HCT116 (cell line): ENCODE measurements at regions not wholly inside any gene's neighbourhood (a gene's known extent, or its start where the extent isn't known, plus 50 kb on each side); places are given as distances from the start of the nearest gene placed in this dataset.
"Not testable (repeated sequence)": the region's sequence is repeated elsewhere in the genome, so short reads cannot be mapped to it uniquely, and the experiment has no call there.

Experiments used
- ATAC-seq: fragments of 200-7000 bp; cut with Tn5 transposase; 2 replicates; pipeline ENCODE4 v1.9.1; 2020; ENCODE audit warnings: mild to moderate bottlenecking, moderate library complexity
- BruUV-seq: library from RNA; stranded (reverse); fragments of 400-500 nt; replicated peaks from 2 replicates; lab custom pipeline; 2021; lab: Mats Ljungman, UMichigan
- CTCF ChIA-PET: fragments of 300-600 bp; sonication (Branson Sonifier 250); formaldehyde crosslinking; loops from one replicate; lab custom pipeline; 2021; ENCODE audit warnings: antibody characterized with exemption; lab: Charles Lee
- POLR2A ChIA-PET: fragments of 300-600, 350-600 bp; sonication (Branson Sonifier 250); formaldehyde crosslinking; loops from one replicate; lab custom pipeline; 2021; ENCODE audit warnings: antibody characterized with exemption; lab: Charles Lee
- RAD21 ChIA-PET, 2 experiments: fragments of 300-600 bp; sonication (Branson Sonifier 250); formaldehyde crosslinking; loops; one replicate each; lab custom pipeline; 2023; ENCODE audit warnings: low total read pairs in 2 of 2; ENCODE audit not compliant: uncharacterized antibody in 2 of 2, unreplicated experiment in 2 of 2, low non-redundant PET in 1 of 2; lab: Charles Lee
- DNase-seq: peaks from one replicate; pipeline ENCODE4 v3.0.0-alpha.2; 2010; ENCODE audit warnings: low read depth, low spot score
- H2AFZ ChIP-seq: fragments of 200-600 bp; shearing (Covaris generic), sonication (generic); 2 replicates; pipeline ENCODE4 v1.6.1; 2017; ENCODE audit warnings: low read depth, mixed run types, mixed read lengths, antibody characterized with exemption, low read length; ENCODE audit not compliant: poor library complexity, severe bottlenecking
- H3K27ac ChIP-seq: 2 replicates; pipeline ENCODE4 v1.5.1; 2012; ENCODE audit warnings: low read depth, low read length
- H3K27me3 ChIP-seq: fragments of 200-600 bp; sonication (generic); 2 replicates; pipeline ENCODE4 v1.6.1; 2016; ENCODE audit warnings: mixed run types, low read length, mixed read lengths; ENCODE audit not compliant: insufficient read depth
- H3K36me3 ChIP-seq, 2 experiments: fragments of 200-500 bp in 1 of 2; fragments of 200-600 bp in 1 of 2; sonication (Bioruptor generic) in 1 of 2; sonication (generic) in 1 of 2; 2 replicates each; pipeline versions ENCODE4 v1.5.1 to v1.6.1; 2014 to 2016; ENCODE audit warnings: low read length in 2 of 2, inconsistent platforms in 1 of 2, mixed read lengths in 1 of 2, mixed run types in 1 of 2; ENCODE audit not compliant: insufficient read depth in 2 of 2, control insufficient read depth in 1 of 2
- H3K4me1 ChIP-seq, 2 experiments: fragments of 200-600 bp in 1 of 2; sonication (generic) in 1 of 2; 2 replicates each; pipeline versions ENCODE4 v1.5.1 to v1.6.1; 2012 to 2017; ENCODE audit warnings: low read length in 2 of 2, inconsistent platforms in 1 of 2, mild to moderate bottlenecking in 1 of 2, mixed read lengths in 1 of 2, mixed run types in 1 of 2, moderate library complexity in 1 of 2; ENCODE audit not compliant: insufficient read depth in 2 of 2, control insufficient read depth in 1 of 2
- H3K4me2 ChIP-seq: fragments of 200-600 bp; sonication (generic); 2 replicates; pipeline ENCODE4 v1.6.1; 2017; ENCODE audit warnings: mixed run types, low read length, mixed read lengths
- H3K4me3 ChIP-seq, 2 experiments: fragments of 200-600 bp in 1 of 2; sonication (generic) in 1 of 2; replicated peaks in 1 of 2; 2 replicates each; pipeline ENCODE4 v1.5.1; 2011 to 2016; ENCODE audit warnings: low read length in 2 of 2, control low read depth in 1 of 2, low read depth in 1 of 2, mild to moderate bottlenecking in 1 of 2, mixed read lengths in 1 of 2, mixed run types in 1 of 2
- H3K79me2 ChIP-seq: fragments of 200-600 bp; sonication (generic); 2 replicates; pipeline ENCODE4 v1.6.1; 2017; ENCODE audit warnings: mild to moderate bottlenecking, mixed run types, low read length, moderate library complexity, mixed read lengths; ENCODE audit not compliant: insufficient read depth
- H3K9ac ChIP-seq: fragments of 200-600 bp; sonication (generic); 2 replicates; pipeline ENCODE4 v1.6.1; 2016; ENCODE audit warnings: low read length, mixed read lengths
- H3K9me2 ChIP-seq: fragments of 200-600 bp; sonication (generic), shearing (Covaris generic); 2 replicates; pipeline ENCODE4 v1.6.1; 2017; ENCODE audit warnings: mixed run types, mild to moderate bottlenecking, moderate library complexity; ENCODE audit not compliant: insufficient read depth
- H3K9me3 ChIP-seq, 2 experiments: fragments of 200-500 bp in 1 of 2; fragments of 200-600 bp in 1 of 2; sonication (Bioruptor generic) in 1 of 2; sonication (generic) in 1 of 2; 2 replicates each; pipeline ENCODE4 v1.6.1; 2014 to 2017; ENCODE audit warnings: low read length in 2 of 2, mixed read lengths in 2 of 2, inconsistent platforms in 1 of 2, low read depth in 1 of 2, mild to moderate bottlenecking in 1 of 2, mixed run types in 1 of 2, moderate library complexity in 1 of 2; ENCODE audit not compliant: control insufficient read depth in 1 of 2, insufficient read depth in 1 of 2
- H4K20me1 ChIP-seq: fragments of 200-600 bp; sonication (generic), shearing (Covaris generic); 2 replicates; pipeline ENCODE4 v1.6.1; 2017; ENCODE audit warnings: mixed run types, mild to moderate bottlenecking, moderate library complexity; ENCODE audit not compliant: insufficient read depth
- TCF7L2 ChIP-seq: IDR thresholded peaks from 2 replicates; pipeline ENCODE4 v1.7.0; 2011; ENCODE audit warnings: borderline replicate concordance, inconsistent platforms; ENCODE audit not compliant: insufficient read depth, insufficient read length; ENCODE audit errors: extremely low read depth
- YY1 ChIP-seq: IDR thresholded peaks from 2 replicates; pipeline ENCODE4 v1.6.1; 2011; ENCODE audit warnings: low read length, low read depth, moderate library complexity, mild to moderate bottlenecking; ENCODE audit not compliant: insufficient replicate concordance; ENCODE audit errors: extremely low read depth
- ZNF274 ChIP-seq: fragments of 200-500 bp; sonication (Bioruptor generic); IDR thresholded peaks from 2 replicates; pipeline ENCODE4 v1.6.1; 2014; ENCODE audit warnings: mild to moderate bottlenecking, low read depth, low read length, inconsistent platforms
- intact Hi-C: fragments of 100-400 bp; cut with micrococcal nuclease; formaldehyde crosslinking; loops from 2 replicates; pipeline ENCODE4 v1.10.0; 2022

DNA sequence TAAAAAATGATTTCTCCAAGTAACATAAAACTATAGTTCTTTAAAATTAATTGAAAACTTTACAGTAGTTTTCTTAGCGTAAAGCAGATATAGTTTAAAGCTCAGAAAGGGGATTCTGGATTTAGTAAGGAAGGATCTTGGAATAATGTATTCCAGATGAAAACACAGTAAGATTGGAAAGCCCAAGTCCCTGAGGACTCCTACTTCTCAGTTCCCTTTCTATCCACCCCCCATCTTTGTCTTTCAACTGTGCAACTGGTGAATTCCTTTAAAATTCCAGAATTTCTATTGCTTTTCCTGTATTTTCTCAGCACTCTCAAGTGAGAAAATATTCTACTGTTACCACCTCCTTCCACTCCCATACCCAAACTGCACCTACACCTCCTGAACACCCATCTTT lies 184.5 kb upstream of the FBN2 start (continued):
- no peak for TF ChIP-seq YY1
- TF ChIP-seq TCF7L2: no peak
- no peak for TF ChIP-seq ZNF274

DNA sequence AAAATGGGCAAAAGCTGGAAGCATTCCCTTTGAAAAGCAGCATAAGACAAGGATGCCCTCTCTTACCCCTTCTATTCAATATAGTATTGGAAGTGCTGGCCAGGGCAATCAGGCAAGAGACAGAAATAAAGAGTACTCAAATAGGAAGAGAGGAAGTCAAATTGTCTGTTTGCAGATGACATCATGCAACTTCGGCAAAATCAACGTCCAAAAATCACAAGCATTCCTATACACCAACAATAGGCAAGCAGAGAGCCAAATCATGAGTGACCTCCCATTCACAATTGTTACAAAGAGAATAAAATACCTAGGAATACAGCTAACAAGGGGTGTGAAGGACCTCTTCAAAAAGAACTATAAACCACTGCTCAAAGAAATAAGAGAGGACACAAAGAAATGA lies 192.0 kb upstream of the FBN2 start:
- H3K9me3 ChIP-seq, H3K27ac ChIP-seq, H2AFZ ChIP-seq, RAD21 ChIA-PET, intact Hi-C loops, H3K9me2 ChIP-seq, H3K27me3 ChIP-seq, DNase-seq, H3K4me2 ChIP-seq, H3K4me3 ChIP-seq, H3K4me1 ChIP-seq, H3K9ac ChIP-seq, H3K36me3 ChIP-seq, H4K20me1 ChIP-seq, ATAC-seq, CTCF ChIA-PET, BruUV-seq, H3K79me2 ChIP-seq, POLR2A ChIA-PET: not testable (repeated sequence)

DNA sequence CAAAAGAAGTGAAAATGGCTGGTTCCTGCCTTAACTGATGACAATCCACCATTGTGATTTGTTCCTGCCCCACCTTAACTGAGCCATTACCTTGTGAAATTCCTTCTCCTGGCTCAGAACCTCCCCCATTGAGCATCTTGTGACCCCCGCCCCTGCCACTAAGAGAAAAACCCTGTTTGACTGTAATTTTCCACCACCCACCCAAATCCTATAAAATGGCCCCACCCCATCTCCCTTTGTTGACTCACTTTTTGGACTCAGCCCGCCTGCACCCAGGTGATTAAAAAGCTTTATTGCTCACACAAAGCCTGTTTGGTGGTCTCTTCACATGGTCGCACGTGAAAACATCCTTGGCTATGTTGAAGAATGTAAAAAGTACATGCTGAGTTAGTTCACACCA lies 197.6 kb upstream of the FBN2 start:
- DNase-seq, H3K27ac ChIP-seq, H3K4me2 ChIP-seq, CTCF ChIA-PET, POLR2A ChIA-PET, H2AFZ ChIP-seq, H3K27me3 ChIP-seq, H3K36me3 ChIP-seq, H3K9me2 ChIP-seq, H3K4me3 ChIP-seq, H3K9ac ChIP-seq, H3K9me3 ChIP-seq, BruUV-seq, H3K79me2 ChIP-seq, ATAC-seq, RAD21 ChIA-PET, H4K20me1 ChIP-seq, intact Hi-C loops: not testable (repeated sequence)
- peaks cover 0 to 15% of the 10 kb centered on the region in 2 experiments; a peak in 3 of 4 replicates for H3K4me1 ChIP-seq
